ENCODE measurements at regions not wholly inside any gene's neighbourhood (a gene's known extent, or its start where the extent isn't known, plus 50 kb on each side); places are given as distances from the start of the nearest gene placed in this dataset.

- H3K27ac ChIP-seq (ENCODE audit: control insufficient read depth, insufficient read depth): no peak overlapping the region
- no peak overlapping the region for H3K4me3 ChIP-seq
- H4K20me1 ChIP-seq (ENCODE audit: control insufficient read depth, insufficient read depth): no peaks in the 10 kb centered on the region
- ChIA-PET RAD21 (ENCODE audit: unreplicated experiment) (no interaction called here), POLR2A (no interaction called here), CTCF (no interaction called here), SMC1A (ENCODE audit: uncharacterized antibody, unreplicated experiment) (no interaction called here)
- DNase-seq (ENCODE audit: low read depth, low spot score): no peak
- in situ Hi-C loops (cut with MboI) (no loop called here), intact Hi-C loops (cut with micrococcal nuclease; ENCODE audit: unreplicated experiment) (no loop called here)
- H3K9me3 ChIP-seq (replicated peaks; ENCODE audit: control insufficient read depth, insufficient read depth, low read length): no peaks in the 10 kb centered on the region
- 27% methylated on average over 2 of the region's 2 CpGs for WGBS (ENCODE audit: insufficient coverage, insufficient replicate concordance, low lambda C conversion rate, missing lambda C conversion rate)
- FAIRE-seq: no peak
- H2AFZ ChIP-seq (ENCODE audit: control insufficient read depth, low read depth, low read length): no peak overlapping the region
- TF ChIP-seq POU2F2 (IDR thresholded peaks at IDR 0.05; ENCODE audit: borderline replicate concordance, low read depth, low read length) (peak; percentile 53; the same call in 1 of the 3 replicates), ZSCAN29 (IDR thresholded peaks at IDR 0.05) (no peak)
- no peak overlapping the region for H3K9ac ChIP-seq (ENCODE audit: control insufficient read depth, insufficient read depth, low read length)
- BruUV-seq (replicated peaks): no TSS peak
- H3K36me3 ChIP-seq (ENCODE audit: control insufficient read depth in 2 of 2, insufficient read depth in 2 of 2, low read length in 1 of 2): no peaks in the 10 kb centered on the region
- H3K27me3 ChIP-seq (replicated peaks in 1 of 2; ENCODE audit: control insufficient read depth in 2 of 2, insufficient read depth in 2 of 2, low read length in 1 of 2): no peaks in the 10 kb centered on the region
- peaks cover 27% of the 10 kb centered on the region for H3K4me1 ChIP-seq (ENCODE audit: control insufficient read depth, insufficient read depth, low read length)
- no peaks in the 10 kb centered on the region for H3K79me2 ChIP-seq (ENCODE audit: control insufficient read depth, insufficient read depth, low read length)
- no peak overlapping the region for H3K4me2 ChIP-seq (ENCODE audit: control insufficient read depth, insufficient read depth)
- ATAC-seq: no peak
These were observed 478.9 kb downstream of the EIPR1 start for GRCh38 chr2:2898744-2899143.

- FAIRE-seq: no peak
- POLR2A ChIA-PET: no interaction called here
These were observed 481.0 kb downstream of the EIPR1 start for GRCh38 chr2:2896643-2897042.

More at GRCh38 chr2:2896643-2897042, 481.0 kb downstream of the EIPR1 start:
- DNase-seq (ENCODE audit: low read depth, low spot score): no peak
- intact Hi-C loops (cut with micrococcal nuclease; ENCODE audit: unreplicated experiment) (no loop called here), in situ Hi-C loops (cut with MboI) (no loop called here)
- WGBS (ENCODE audit: insufficient coverage, insufficient replicate concordance, low lambda C conversion rate, missing lambda C conversion rate): 43% methylated on average over 7 of the region's 7 CpGs
- Histone ChIP-seq H2AFZ (ENCODE audit: control insufficient read depth, low read depth, low read length) (no peak overlapping the region), H4K20me1 (ENCODE audit: control insufficient read depth, insufficient read depth) (no peaks in the 10 kb centered on the region), H3K9ac (ENCODE audit: control insufficient read depth, insufficient read depth, low read length) (no peak overlapping the region), H3K9me3 (replicated peaks; ENCODE audit: control insufficient read depth, insufficient read depth, low read length) (no peaks in the 10 kb centered on the region), H3K27ac (ENCODE audit: control insufficient read depth, insufficient read depth) (no peak overlapping the region), H3K4me2 (ENCODE audit: control insufficient read depth, insufficient read depth) (no peak overlapping the region), H3K4me1 (ENCODE audit: control insufficient read depth, insufficient read depth, low read length) (peaks cover 14% of the 10 kb centered on the region), H3K4me3 (no peak overlapping the region), H3K27me3 (replicated peaks in 1 of 2; ENCODE audit: control insufficient read depth in 2 of 2, insufficient read depth in 2 of 2, low read length in 1 of 2) (no peaks in the 10 kb centered on the region), H3K36me3 (ENCODE audit: control insufficient read depth in 2 of 2, insufficient read depth in 2 of 2, low read length in 1 of 2) (no peaks in the 10 kb centered on the region), H3K79me2 (ENCODE audit: control insufficient read depth, insufficient read depth, low read length) (no peaks in the 10 kb centered on the region)
- no peak for ATAC-seq
- BruUV-seq (replicated peaks): no TSS peak
- RAD21 ChIA-PET (ENCODE audit: unreplicated experiment): no interaction called here
- CTCF ChIA-PET: no interaction called here
- SMC1A ChIA-PET (ENCODE audit: uncharacterized antibody, unreplicated experiment): no interaction called here
- TF ChIP-seq ZNF687 (IDR thresholded peaks at IDR 0.05): no peak
- TF ChIP-seq BCL3 (IDR thresholded peaks at IDR 0.05; ENCODE audit: borderline replicate concordance, insufficient read depth, low read depth, low read length, poor library complexity, severe bottlenecking): no peak
- no peak for TF ChIP-seq TARDBP (IDR thresholded peaks at IDR 0.05; ENCODE audit: borderline replicate concordance)
- TF ChIP-seq ZBTB33 (IDR thresholded peaks at IDR 0.05): no peak

Measured in GM12878 (cell line).